HepG2 (cell line): ENCODE measurements at regions not wholly inside any gene's neighbourhood (a gene's known extent, or its start where the extent isn't known, plus 50 kb on each side); places are given as distances from the start of the nearest gene placed in this dataset.

Experiments used
- ATAC-seq: fragments of 200-7000 bp; cut with Tn5 transposase; 3 replicates; pipeline ENCODE4 v1.9.1; 2020; ENCODE audit warnings: mild to moderate bottlenecking, moderate library complexity
- BruUV-seq: library from RNA; stranded (reverse); fragments of 400-500 nt; replicated peaks from 2 replicates; lab custom pipeline; 2021; lab: Mats Ljungman, UMichigan
- CTCF ChIA-PET: fragments of 300-600 bp; formaldehyde crosslinking; extraction: SDS; loops from one replicate; lab custom pipeline; 2021; ENCODE audit warnings: low total read pairs, inconsistent platforms, low intra/inter-chr PET ratio; lab: Yijun Ruan, JAX
- POLR2A ChIA-PET: fragments of 350-600 bp; sonication (Branson Sonifier 250); formaldehyde crosslinking; loops from one replicate; lab custom pipeline; 2020; ENCODE audit warnings: antibody characterized with exemption, inconsistent platforms; lab: Yijun Ruan, JAX
- DNase-seq: peaks from one replicate; pipeline ENCODE4 v3.0.0-alpha.2; 2015; ENCODE audit warnings: low spot score
- FAIRE-seq: peaks from 3 replicates; lab custom pipeline; 2011; peaks lifted over from hg19 to GRCh38; lab: Jason Lieb, UNC
- H2AFZ ChIP-seq: one replicate; pipeline ENCODE4 v1.6.1; 2011; ENCODE audit warnings: low read length, inconsistent platforms
- H3K27ac ChIP-seq: fragments of 300-600 bp; 3 replicates; pipeline ENCODE4 v1.8.0; 2011; ENCODE audit warnings: mixed run types, mild to moderate bottlenecking, mixed read lengths, low read length, inconsistent platforms; ENCODE audit not compliant: insufficient read depth; ENCODE audit errors: extremely low read length
- H3K27me3 ChIP-seq, 2 experiments: fragments of 200-600 bp in 1 of 2; 2 replicates in 1 of 2; 3 replicates in 1 of 2; pipeline versions ENCODE4 v1.6.0 to v1.8.0; 2011; ENCODE audit warnings: low read length in 2 of 2, mild to moderate bottlenecking in 2 of 2, moderate library complexity in 2 of 2, inconsistent platforms in 1 of 2; ENCODE audit not compliant: insufficient read depth in 2 of 2, control insufficient read depth in 1 of 2
- H3K36me3 ChIP-seq, 2 experiments: fragments of 200-600 bp in 1 of 2; replicated peaks in 1 of 2; 2 replicates in 1 of 2; 3 replicates in 1 of 2; pipeline versions ENCODE4 v1.5.1 to v1.8.0; 2011; ENCODE audit warnings: low read length in 2 of 2, inconsistent platforms in 1 of 2; ENCODE audit not compliant: insufficient read depth in 2 of 2, control insufficient read depth in 1 of 2
- H3K4me1 ChIP-seq: 2 replicates; pipeline ENCODE4 v1.5.1; 2012; ENCODE audit warnings: low read length, inconsistent platforms; ENCODE audit not compliant: insufficient read depth
- H3K4me2 ChIP-seq: 2 replicates; pipeline ENCODE4 v1.6.0; 2011; ENCODE audit warnings: low read depth, low read length, inconsistent platforms
- H3K4me3 ChIP-seq, 3 experiments: fragments of 200-600 bp in 1 of 3; sonication (generic), shearing (Covaris generic) in 1 of 3; replicated peaks in 1 of 3; 2 replicates each; pipeline ENCODE4 v1.5.1; 2011 to 2016; ENCODE audit warnings: low read length in 3 of 3, inconsistent platforms in 2 of 3, low read depth in 2 of 3, mild to moderate bottlenecking in 2 of 3, control low read depth in 1 of 3, mixed read lengths in 1 of 3; ENCODE audit not compliant: insufficient read depth in 1 of 3
- H3K79me2 ChIP-seq: one replicate; pipeline ENCODE4 v1.6.1; 2011; ENCODE audit warnings: low read length, inconsistent platforms; ENCODE audit not compliant: insufficient read depth
- H3K9ac ChIP-seq: 2 replicates; pipeline ENCODE4 v1.6.0; 2011; ENCODE audit warnings: mild to moderate bottlenecking, low read depth, low read length, inconsistent platforms; ENCODE audit not compliant: insufficient read depth
- H3K9me3 ChIP-seq: 2 replicates; pipeline ENCODE4 v1.5.1; 2012; ENCODE audit warnings: mild to moderate bottlenecking, low read length
- H4K20me1 ChIP-seq: 2 replicates; pipeline ENCODE4 v1.6.0; 2011; ENCODE audit warnings: inconsistent platforms, mild to moderate bottlenecking, low read length, moderate library complexity; ENCODE audit not compliant: insufficient read depth
- ATF5 ChIP-seq: sonication (generic); formaldehyde crosslinking; IDR thresholded peaks from 2 replicates; pipeline ENCODE4 v1.4.0; 2020; ENCODE audit warnings: mild to moderate bottlenecking, low read depth, missing genetic modification reagents
- CTCF ChIP-seq: sonication (generic); formaldehyde crosslinking; IDR thresholded peaks from 2 replicates; pipeline ENCODE4 v1.5.0; 2020; ENCODE audit warnings: mild to moderate bottlenecking, missing genetic modification reagents, moderate library complexity
- HOXA5 ChIP-seq: sonication (generic); formaldehyde crosslinking; IDR thresholded peaks from 2 replicates; pipeline ENCODE4 v1.4.0; 2020; ENCODE audit warnings: missing genetic modification reagents
- STAG1 ChIP-seq: sonication (generic); formaldehyde crosslinking; IDR thresholded peaks from 2 replicates; pipeline ENCODE4 v1.4.0; 2020; ENCODE audit warnings: missing genetic modification reagents
- ZFX ChIP-seq: sonication (generic); formaldehyde crosslinking; IDR thresholded peaks from 2 replicates; pipeline ENCODE4 v1.4.0; 2020; ENCODE audit warnings: mild to moderate bottlenecking, low read depth, missing genetic modification reagents, moderate library complexity
- ZNF709 ChIP-seq: sonication (generic); formaldehyde crosslinking; IDR thresholded peaks from 2 replicates; pipeline ENCODE4 v1.5.0; 2020; ENCODE audit warnings: mild to moderate bottlenecking, missing genetic modification reagents
- ZNF780A ChIP-seq: sonication (generic); formaldehyde crosslinking; IDR thresholded peaks from 2 replicates; pipeline ENCODE4 v1.8.0; 2022; ENCODE audit warnings: mild to moderate bottlenecking, missing genetic modification reagents, moderate library complexity
- ZSCAN21 ChIP-seq: sonication (generic); formaldehyde crosslinking; IDR thresholded peaks from 2 replicates; pipeline ENCODE4 v1.8.0; 2022; ENCODE audit warnings: mild to moderate bottlenecking, missing genetic modification reagents, moderate library complexity, borderline replicate concordance
- WGBS: methylation state at CpG from one replicate; pipeline ENCODE4 v1.1.6; 2017; ENCODE audit warnings: low lambda C conversion rate; 5-methylcytosine and 5-hydroxymethylcytosine counted together
- in situ Hi-C: cut with HindIII; loops from 2 replicates; pipeline ENCODE4 v1.10.0; 2017; ENCODE audit warnings: low pct_unique_long_range_greater_than_20kb; ENCODE audit not compliant: extremely low pct_ligation_motif_present
- intact Hi-C: fragments of 100-400 bp; cut with micrococcal nuclease; formaldehyde crosslinking; loops from one replicate; pipeline ENCODE4 v1.10.0; 2022; ENCODE audit not compliant: unreplicated experiment

GRCh38 chr10:109412353-109412752 lies 511.0 kb downstream of the XPNPEP1 start:
- POLR2A ChIA-PET, result no interaction called here
- 0% methylated on average over 1 of the region's 1 CpG for WGBS

GRCh38 chr10:109411917-109412316 lies 511.4 kb downstream of the XPNPEP1 start:
- intact Hi-C loops (loop anchor here (5.0 kb wide), 1 partner anchor 440 kb away; no protein-coding TSS in a partner anchor), in situ Hi-C loops (no loop called here)
- Histone ChIP-seq H3K36me3 (no peaks in the 10 kb centered on the region), H4K20me1 (no peaks in the 10 kb centered on the region), H3K4me2 (no peak overlapping the region), H3K4me3 (no peak overlapping the region), H3K79me2 (no peaks in the 10 kb centered on the region), H3K4me1 (no peaks in the 10 kb centered on the region), H3K9me3 (no peaks in the 10 kb centered on the region), H3K9ac (no peak overlapping the region), H2AFZ (no peak overlapping the region), H3K27ac (no peak overlapping the region), H3K27me3 (no peaks in the 10 kb centered on the region)
- no peak for TF ChIP-seq ZFX
- peak; percentile 45 for TF ChIP-seq CTCF
- peak; percentile 45 for TF ChIP-seq STAG1
- TF ChIP-seq HOXA5 (CRISPR knock-in tag), result no peak
- BruUV-seq, result no TSS peak
- POLR2A ChIA-PET, result no interaction called here
- DNase-seq, result peak; percentile 5
- FAIRE-seq, result no peak
- CTCF ChIA-PET, result no interaction called here
- peak; percentile 82 for ATAC-seq
- whole genome bisulfite sequencing, result 0% methylated on average over 3 of the region's 3 CpGs

More at GRCh38 chr10:109412353-109412752, 511.0 kb downstream of the XPNPEP1 start:
- Histone ChIP-seq H3K9me3 (no peaks in the 10 kb centered on the region), H3K36me3 (no peaks in the 10 kb centered on the region), H2AFZ (no peak overlapping the region), H3K79me2 (no peaks in the 10 kb centered on the region), H3K4me1 (no peaks in the 10 kb centered on the region), H3K9ac (no peak overlapping the region), H4K20me1 (no peaks in the 10 kb centered on the region), H3K4me3 (no peak overlapping the region), H3K27me3 (no peaks in the 10 kb centered on the region), H3K27ac (no peak overlapping the region), H3K4me2 (no peak overlapping the region)
- DNase-seq, result no peak
- no peak for ATAC-seq
- TF ChIP-seq ATF5 (CRISPR knock-in tag) (no peak), ZNF709 (CRISPR knock-in tag) (no peak), ZSCAN21 (CRISPR knock-in tag) (no peak), ZNF780A (CRISPR knock-in tag) (no peak)
- intact Hi-C loops (loop anchor here (5.0 kb wide), 1 partner anchor 440 kb away; no protein-coding TSS in a partner anchor), in situ Hi-C loops (no loop called here)
- no TSS peak for BruUV-seq
- CTCF ChIA-PET, result no interaction called here
- no peak for FAIRE-seq
